SK-N-SH (cell line): ENCODE measurements at regions not wholly inside any gene's neighbourhood (a gene's known extent, or its start where the extent isn't known, plus 50 kb on each side); places are given as distances from the start of the nearest gene placed in this dataset.

Source experiments
- CTCF ChIA-PET: fragments of 300-600, 350-600 bp; formaldehyde crosslinking; extraction: SDS; loops from one replicate; lab custom pipeline; 2021; lab: Yijun Ruan, JAX
- POLR2A ChIA-PET: fragments of 350-600 bp; sonication (Branson Sonifier 250); formaldehyde crosslinking; extraction: SDS; loops from one replicate; lab custom pipeline; 2020; ENCODE audit warnings: antibody characterized with exemption, inconsistent platforms; lab: Yijun Ruan, JAX
- DNase-seq: peaks from one replicate; pipeline ENCODE4 v3.0.0; 2012
- H2AFZ ChIP-seq: fragments of 200-600 bp; sonication (generic); 2 replicates; pipeline ENCODE4 v1.8.1; 2016; ENCODE audit warnings: antibody characterized with exemption, mild to moderate bottlenecking, low read depth
- H3F3A ChIP-seq: fragments of 200-600 bp; sonication (generic); replicated peaks from 2 replicates; pipeline ENCODE3; 2016; ENCODE audit warnings: antibody characterized with exemption, mild to moderate bottlenecking; ENCODE audit not compliant: insufficient read depth
- H3K27ac ChIP-seq, 2 experiments: fragments of 200-500 bp in 1 of 2; fragments of 200-600 bp in 1 of 2; sonication (Bioruptor generic) in 1 of 2; sonication (generic), shearing (Covaris generic) in 1 of 2; 2 replicates each; pipeline versions ENCODE4 v1.5.1 to v1.6.1; 2014 to 2016; ENCODE audit warnings: low read depth in 2 of 2, inconsistent platforms in 1 of 2, low read length in 1 of 2, mild to moderate bottlenecking in 1 of 2, mixed read lengths in 1 of 2
- H3K27me3 ChIP-seq: fragments of 200-600 bp; sonication (generic), shearing (Covaris generic); 2 replicates; pipeline ENCODE4 v1.6.1; 2016; ENCODE audit warnings: mixed run types; ENCODE audit not compliant: insufficient read depth
- H3K36me3 ChIP-seq, 2 experiments: fragments of 200-500 bp in 1 of 2; fragments of 200-600 bp in 1 of 2; sonication (Bioruptor generic) in 1 of 2; sonication (generic) in 1 of 2; replicated peaks in 1 of 2; 2 replicates each; pipeline versions ENCODE3 to v1.5.1; 2014 to 2016; ENCODE audit warnings: low read length in 1 of 2, mild to moderate bottlenecking in 1 of 2; ENCODE audit not compliant: insufficient read depth in 2 of 2, control insufficient read depth in 1 of 2
- H3K4me1 ChIP-seq, 2 experiments: fragments of 200-500 bp in 1 of 2; fragments of 200-600 bp in 1 of 2; sonication (Bioruptor generic) in 1 of 2; sonication (generic), shearing (Covaris generic) in 1 of 2; 2 replicates each; pipeline versions ENCODE4 v1.5.1 to v1.6.1; 2014 to 2016; ENCODE audit warnings: low read depth in 1 of 2, low read length in 1 of 2, mixed run types in 1 of 2; ENCODE audit not compliant: insufficient read depth in 2 of 2, control insufficient read depth in 1 of 2
- H3K4me2 ChIP-seq: fragments of 200-600 bp; sonication (generic), shearing (Covaris generic); 2 replicates; pipeline ENCODE4 v1.6.1; 2017; ENCODE audit warnings: mixed run types
- H3K4me3 ChIP-seq, 2 experiments: fragments of 200-500 bp in 1 of 2; fragments of 200-600 bp in 1 of 2; sonication (Bioruptor generic) in 1 of 2; sonication (generic), shearing (Covaris generic) in 1 of 2; 2 replicates each; pipeline versions ENCODE4 v1.5.1 to v1.8.1; 2014 to 2016; ENCODE audit warnings: low read depth in 2 of 2, inconsistent platforms in 1 of 2, low read length in 1 of 2, mild to moderate bottlenecking in 1 of 2, mixed read lengths in 1 of 2, moderate library complexity in 1 of 2
- H3K79me2 ChIP-seq: fragments of 200-600 bp; sonication (generic); 2 replicates; pipeline ENCODE4 v1.8.1; 2017; ENCODE audit warnings: mild to moderate bottlenecking; ENCODE audit not compliant: insufficient read depth
- H3K9ac ChIP-seq: fragments of 200-600 bp; sonication (generic); 2 replicates; pipeline ENCODE4 v1.6.1; 2017; ENCODE audit warnings: mixed run types
- H3K9me2 ChIP-seq: fragments of 200-600 bp; sonication (generic); 2 replicates; pipeline ENCODE4 v1.6.1; 2017; ENCODE audit warnings: mixed run types
- H3K9me3 ChIP-seq: fragments of 200-600 bp; sonication (generic); 2 replicates; pipeline ENCODE4 v1.6.1; 2017; ENCODE audit warnings: mixed run types, mild to moderate bottlenecking, moderate library complexity
- H4K20me1 ChIP-seq: fragments of 200-600 bp; sonication (generic); 2 replicates; pipeline ENCODE4 v1.6.1; 2017; ENCODE audit warnings: mild to moderate bottlenecking, mixed run types; ENCODE audit not compliant: insufficient read depth
- CHD2 ChIP-seq: fragments of 150-350 bp; IDR thresholded peaks from 2 replicates; pipeline ENCODE4 v1.6.1; 2018; ENCODE audit warnings: low read length; ENCODE audit not compliant: partially characterized antibody
- CTCF ChIP-seq: fragments of 200-600 bp; sonication (generic); IDR thresholded peaks from 2 replicates; pipeline ENCODE4 v1.6.1; 2017; ENCODE audit warnings: antibody characterized with exemption, mild to moderate bottlenecking, moderate library complexity
- EZH2phosphoT487 ChIP-seq: fragments of 200-600 bp; sonication (generic); IDR thresholded peaks from 2 replicates; pipeline ENCODE4 v1.6.1; 2017; ENCODE audit warnings: low read depth, mixed run types, mild to moderate bottlenecking, antibody characterized with exemption, moderate library complexity, borderline replicate concordance
- FOXJ3 ChIP-seq: sonication (generic); formaldehyde crosslinking; IDR thresholded peaks from 2 replicates; pipeline ENCODE4 v1.5.1; 2020; ENCODE audit warnings: mild to moderate bottlenecking, missing genetic modification reagents
- MEF2A ChIP-seq: IDR thresholded peaks from 2 replicates; pipeline ENCODE4 v1.4.0; 2012; ENCODE audit warnings: low read depth, borderline replicate concordance
- MXI1 ChIP-seq: IDR thresholded peaks from 2 replicates; pipeline ENCODE4 v1.6.1; 2012; ENCODE audit warnings: mild to moderate bottlenecking, low read depth, low read length, improper control_type of control experiment
- NRF1 ChIP-seq: IDR thresholded peaks from 2 replicates; pipeline ENCODE4 v1.6.1; 2012; ENCODE audit warnings: low read depth, mild to moderate bottlenecking, low read length
- PBX3 ChIP-seq: IDR thresholded peaks from 2 replicates; pipeline ENCODE4; 2012
- POLR2AphosphoS5 ChIP-seq: IDR thresholded peaks from 2 replicates; pipeline ENCODE4 v1.6.1; 2012; ENCODE audit warnings: low read depth, low read length
- RCOR1 ChIP-seq: fragments of 150-350 bp; IDR thresholded peaks from 2 replicates; pipeline ENCODE4 v1.6.1; 2017; ENCODE audit warnings: antibody characterized with exemption, low read length
- REST ChIP-seq: IDR thresholded peaks from 2 replicates; pipeline ENCODE4 v1.6.1; 2012; ENCODE audit warnings: mild to moderate bottlenecking, low read depth, low read length, moderate library complexity
- RFX5 ChIP-seq: IDR thresholded peaks from 2 replicates; pipeline ENCODE4 v1.6.1; 2012; ENCODE audit warnings: mild to moderate bottlenecking, improper control_type of control experiment, low read length
- RXRA ChIP-seq: IDR thresholded peaks from 2 replicates; pipeline ENCODE4 v1.4.0; 2012; ENCODE audit warnings: low read depth, mild to moderate bottlenecking, borderline replicate concordance
- SMC3 ChIP-seq: IDR thresholded peaks from 2 replicates; pipeline ENCODE4 v1.6.1; 2012; ENCODE audit warnings: low read depth, low read length, improper control_type of control experiment
- USF2 ChIP-seq: fragments of 150-350 bp; IDR thresholded peaks from 2 replicates; pipeline ENCODE4 v1.6.1; 2017; ENCODE audit warnings: antibody characterized with exemption, low read length, low read depth, borderline replicate concordance
- ZBTB33 ChIP-seq: IDR thresholded peaks from 2 replicates; pipeline ENCODE4 v1.4.0; 2012; ENCODE audit warnings: low read depth, borderline replicate concordance
- WGBS: methylation state at CpG from one replicate; pipeline ENCODE4 v1.1.6; 2017; ENCODE audit warnings: low lambda C conversion rate; 5-methylcytosine and 5-hydroxymethylcytosine counted together

GRCh38 chr21:45592626-45593134 lies 50.4 kb upstream of the SLC19A1 start:
- H3K9me3 ChIP-seq, result no peaks in the 10 kb centered on the region; the same call in 1 of the 2 replicates
- no peak overlapping the region for H3K9ac ChIP-seq
- no peak overlapping the region for H3K4me3 ChIP-seq
- H4K20me1 ChIP-seq, result no peaks in the 10 kb centered on the region
- H3K27me3 ChIP-seq, result no peaks in the 10 kb centered on the region
- TF ChIP-seq SMC3 (no peak), RFX5 (no peak), MXI1 (no peak), REST (no peak), ZBTB33 (no peak), POLR2AphosphoS5 (no peak), MEF2A (no peak), PBX3 (no peak), USF2 (no peak), EZH2phosphoT487 (no peak), CTCF (no peak), RCOR1 (no peak), RXRA (no peak), CHD2 (no peak), NRF1 (no peak), FOXJ3 (no peak)
- H3K27ac ChIP-seq, result no peak overlapping the region
- CTCF ChIA-PET, result interaction anchor here (0.8 to 2.5 kb wide), 4 partner anchors 15 to 227 kb away, joined by 3 to 26 read pairs (median 4); no protein-coding TSS in a partner anchor
- no peaks in the 10 kb centered on the region for H3K36me3 ChIP-seq
- peaks cover 0 to 14% of the 10 kb centered on the region in 2 experiments; a peak in 1 of 4 replicates for H3K4me1 ChIP-seq
- no peak overlapping the region for H2AFZ ChIP-seq
- no peak for DNase-seq
- H3K4me2 ChIP-seq, result no peak overlapping the region
- no peaks in the 10 kb centered on the region for H3K9me2 ChIP-seq
- no peaks in the 10 kb centered on the region for H3F3A ChIP-seq
- no peaks in the 10 kb centered on the region for H3K79me2 ChIP-seq
- 91% methylated on average over 14 of the region's 14 CpGs for WGBS
- POLR2A ChIA-PET, result interaction anchor here (1.2 kb wide), 1 partner anchor 37 kb away, joined by 5 read pairs; no protein-coding TSS in a partner anchor
